ENCODE measurements at regions not wholly inside any gene's neighbourhood (a gene's known extent, or its start where the extent isn't known, plus 50 kb on each side); places are given as distances from the start of the nearest gene placed in this dataset.

- H2AFZ ChIP-seq (ENCODE audit: low read length): no peak overlapping the region
- no peak overlapping the region for H2BK15ac ChIP-seq (ENCODE audit: low read length)
- H3K36me3 ChIP-seq (ENCODE audit: control insufficient read depth in 2 of 4, insufficient read depth in 4 of 4, low read length in 3 of 4): no peaks in the 10 kb centered on the region
- no peak for TF ChIP-seq BACH1 (IDR thresholded peaks at IDR 0.05; ENCODE audit: low read length)
- TF ChIP-seq SIRT6 (IDR thresholded peaks at IDR 0.05; ENCODE audit: low read length): no peak
- ChIA-PET POLR2A (ENCODE audit: partially characterized antibody) (no interaction called here), CTCF (ENCODE audit: partially characterized antibody) (no interaction called here)
- H3K27ac ChIP-seq (ENCODE audit: low read depth, low read length): no peak overlapping the region
- H3K9ac ChIP-seq (replicated peaks in 1 of 4; ENCODE audit: extremely low read depth in 1 of 4, low read depth in 3 of 4, low read length in 3 of 4): no peak overlapping the region
- H3K79me2 ChIP-seq (ENCODE audit: control insufficient read depth in 1 of 2, insufficient read depth in 2 of 2, low read length in 2 of 2): no peaks in the 10 kb centered on the region
- no peak overlapping the region for H3K23ac ChIP-seq (ENCODE audit: insufficient read length)
- no peak overlapping the region for H2BK12ac ChIP-seq (ENCODE audit: low read depth, low read length)
- H4K8ac ChIP-seq (ENCODE audit: extremely low read depth, insufficient read depth, low read length): no peak overlapping the region
- no peak overlapping the region for H4K5ac ChIP-seq (ENCODE audit: insufficient read length, low read depth, low read length)
- no peak overlapping the region for H3K4me3 ChIP-seq (ENCODE audit: extremely low read depth in 1 of 4, insufficient read depth in 2 of 4, low read depth in 3 of 4, low read length in 4 of 4)
- no peak overlapping the region for H3K4ac ChIP-seq (replicated peaks; ENCODE audit: insufficient read length, low read depth, low read length)
- H3K56ac ChIP-seq (replicated peaks; ENCODE audit: insufficient read length, low read depth, low read length): no peak overlapping the region
- H3K27me3 ChIP-seq (replicated peaks in 1 of 4; ENCODE audit: control insufficient read depth in 3 of 4, extremely low read depth in 1 of 4, insufficient read depth in 3 of 4, low read length in 3 of 4): peaks cover 0 to 3% (median 0%) of the 10 kb centered on the region in 4 experiments; a peak in 1 of 7 replicates
- H3K14ac ChIP-seq (ENCODE audit: insufficient read length): no peak overlapping the region
- H3K4me2 ChIP-seq (ENCODE audit: insufficient read depth in 1 of 2, low read depth in 2 of 2, low read length in 2 of 2): no peak overlapping the region
- no peaks in the 10 kb centered on the region for H3K4me1 ChIP-seq (replicated peaks in 1 of 4; ENCODE audit: control insufficient read depth in 3 of 4, insufficient read depth in 4 of 4, low read length in 3 of 4)
- H3K9me3 ChIP-seq (ENCODE audit: insufficient read depth in 2 of 2, low read depth in 1 of 2, low read length in 1 of 2): no peaks in the 10 kb centered on the region
- no peaks in the 10 kb centered on the region for H3K23me2 ChIP-seq (ENCODE audit: low read depth, low read length)
- H3K18ac ChIP-seq (ENCODE audit: extremely low read depth, low read length): no peak overlapping the region
- DNase-seq (ENCODE audit: low read depth in 1 of 2, low spot score in 2 of 2) (no peak), FAIRE-seq (no peak)
- H4K91ac ChIP-seq (replicated peaks; ENCODE audit: insufficient read length, low read length): no peak overlapping the region
- 97% methylated on average over 4 of the region's 4 CpGs; no CpG with 5 or more reads in 1 of the 2 experiments for WGBS, 2 experiments (ENCODE audit: extremely low coverage in 1 of 2, insufficient coverage in 1 of 2, insufficient read length in 1 of 2, insufficient replicate concordance in 2 of 2, low coverage in 1 of 2, low lambda C conversion rate in 2 of 2, missing lambda C conversion rate in 1 of 2)
- no peak overlapping the region for H2BK20ac ChIP-seq (ENCODE audit: low read length)
- no peak overlapping the region for H2AK5ac ChIP-seq (ENCODE audit: low read depth, low read length)
- H3K79me1 ChIP-seq (ENCODE audit: low read depth, low read length): no peaks in the 10 kb centered on the region
- H2BK120ac ChIP-seq (replicated peaks; ENCODE audit: low read depth, low read length): no peak overlapping the region
- H2BK5ac ChIP-seq (ENCODE audit: low read depth, low read length): no peak overlapping the region
- no peaks in the 10 kb centered on the region for H4K20me1 ChIP-seq (replicated peaks in 1 of 2; ENCODE audit: control insufficient read depth in 1 of 2, insufficient read depth in 2 of 2, low read length in 2 of 2)
Observed at GRCh38 chr4:24102621-24103020, 212.8 kb upstream of the PPARGC1A start.
